ENCODE measurements at regions not wholly inside any gene's neighbourhood (a gene's known extent, or its start where the extent isn't known, plus 50 kb on each side); places are given as distances from the start of the nearest gene placed in this dataset.

DNA sequence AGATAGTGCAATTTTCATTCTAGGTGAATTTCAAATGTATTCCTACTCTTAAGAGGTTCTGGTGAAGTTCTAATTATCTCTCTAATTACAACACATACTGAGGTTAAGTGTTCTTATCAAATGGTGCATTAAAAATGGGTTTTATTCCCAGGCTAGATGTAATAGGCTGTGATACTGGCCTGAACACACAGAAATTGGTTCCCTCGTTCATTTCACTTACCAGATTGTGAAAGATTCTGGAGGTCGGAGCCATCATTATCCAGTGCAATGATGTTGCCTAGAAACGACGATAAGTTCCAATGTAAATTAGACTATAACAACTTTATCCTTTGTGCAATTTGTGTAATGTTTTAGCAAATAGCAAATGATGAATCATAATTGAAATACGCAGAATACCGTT lies 172.6 kb upstream of the SOX4 start:
- no peak overlapping the region for H2AFZ ChIP-seq (ENCODE audit: low read depth, low read length)
- TF ChIP-seq RAD21 (conservative IDR thresholded peaks at IDR 0.05) (no peak), SMC3 (conservative IDR thresholded peaks at IDR 0.05; ENCODE audit: poor library complexity) (no peak), TAF1 (IDR thresholded peaks at IDR 0.05; ENCODE audit: low read depth) (no peak), EP300 (conservative IDR thresholded peaks at IDR 0.05; ENCODE audit: poor library complexity, severe bottlenecking) (no peak), POLR2AphosphoS5 (IDR thresholded peaks at IDR 0.05) (no peak), EZH2 (IDR thresholded peaks at IDR 0.05; ENCODE audit: borderline replicate concordance, insufficient read depth, low read length, poor library complexity, severe bottlenecking) (no peak), MXI1 (conservative IDR thresholded peaks at IDR 0.05; ENCODE audit: poor library complexity, severe bottlenecking) (no peak)
- TF ChIP-seq, protein P1, sequence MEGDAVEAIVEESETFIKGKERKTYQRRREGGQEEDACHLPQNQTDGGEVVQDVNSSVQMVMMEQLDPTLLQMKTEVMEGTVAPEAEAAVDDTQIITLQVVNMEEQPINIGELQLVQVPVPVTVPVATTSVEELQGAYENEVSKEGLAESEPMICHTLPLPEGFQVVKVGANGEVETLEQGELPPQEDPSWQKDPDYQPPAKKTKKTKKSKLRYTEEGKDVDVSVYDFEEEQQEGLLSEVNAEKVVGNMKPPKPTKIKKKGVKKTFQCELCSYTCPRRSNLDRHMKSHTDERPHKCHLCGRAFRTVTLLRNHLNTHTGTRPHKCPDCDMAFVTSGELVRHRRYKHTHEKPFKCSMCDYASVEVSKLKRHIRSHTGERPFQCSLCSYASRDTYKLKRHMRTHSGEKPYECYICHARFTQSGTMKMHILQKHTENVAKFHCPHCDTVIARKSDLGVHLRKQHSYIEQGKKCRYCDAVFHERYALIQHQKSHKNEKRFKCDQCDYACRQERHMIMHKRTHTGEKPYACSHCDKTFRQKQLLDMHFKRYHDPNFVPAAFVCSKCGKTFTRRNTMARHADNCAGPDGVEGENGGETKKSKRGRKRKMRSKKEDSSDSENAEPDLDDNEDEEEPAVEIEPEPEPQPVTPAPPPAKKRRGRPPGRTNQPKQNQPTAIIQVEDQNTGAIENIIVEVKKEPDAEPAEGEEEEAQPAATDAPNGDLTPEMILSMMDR (IDR thresholded peaks at IDR 0.05; ENCODE audit: poor library complexity, severe bottlenecking) = no peak
- TF ChIP-seq, protein P2, sequence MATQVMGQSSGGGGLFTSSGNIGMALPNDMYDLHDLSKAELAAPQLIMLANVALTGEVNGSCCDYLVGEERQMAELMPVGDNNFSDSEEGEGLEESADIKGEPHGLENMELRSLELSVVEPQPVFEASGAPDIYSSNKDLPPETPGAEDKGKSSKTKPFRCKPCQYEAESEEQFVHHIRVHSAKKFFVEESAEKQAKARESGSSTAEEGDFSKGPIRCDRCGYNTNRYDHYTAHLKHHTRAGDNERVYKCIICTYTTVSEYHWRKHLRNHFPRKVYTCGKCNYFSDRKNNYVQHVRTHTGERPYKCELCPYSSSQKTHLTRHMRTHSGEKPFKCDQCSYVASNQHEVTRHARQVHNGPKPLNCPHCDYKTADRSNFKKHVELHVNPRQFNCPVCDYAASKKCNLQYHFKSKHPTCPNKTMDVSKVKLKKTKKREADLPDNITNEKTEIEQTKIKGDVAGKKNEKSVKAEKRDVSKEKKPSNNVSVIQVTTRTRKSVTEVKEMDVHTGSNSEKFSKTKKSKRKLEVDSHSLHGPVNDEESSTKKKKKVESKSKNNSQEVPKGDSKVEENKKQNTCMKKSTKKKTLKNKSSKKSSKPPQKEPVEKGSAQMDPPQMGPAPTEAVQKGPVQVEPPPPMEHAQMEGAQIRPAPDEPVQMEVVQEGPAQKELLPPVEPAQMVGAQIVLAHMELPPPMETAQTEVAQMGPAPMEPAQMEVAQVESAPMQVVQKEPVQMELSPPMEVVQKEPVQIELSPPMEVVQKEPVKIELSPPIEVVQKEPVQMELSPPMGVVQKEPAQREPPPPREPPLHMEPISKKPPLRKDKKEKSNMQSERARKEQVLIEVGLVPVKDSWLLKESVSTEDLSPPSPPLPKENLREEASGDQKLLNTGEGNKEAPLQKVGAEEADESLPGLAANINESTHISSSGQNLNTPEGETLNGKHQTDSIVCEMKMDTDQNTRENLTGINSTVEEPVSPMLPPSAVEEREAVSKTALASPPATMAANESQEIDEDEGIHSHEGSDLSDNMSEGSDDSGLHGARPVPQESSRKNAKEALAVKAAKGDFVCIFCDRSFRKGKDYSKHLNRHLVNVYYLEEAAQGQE (IDR thresholded peaks at IDR 0.05; ENCODE audit: borderline replicate concordance) = no peak
- H3K79me2 ChIP-seq (replicated peaks; ENCODE audit: insufficient read depth, low read length) = no peaks in the 10 kb centered on the region
- H3F3A ChIP-seq (ENCODE audit: insufficient read depth, low read length, poor library complexity, severe bottlenecking) = no peaks in the 10 kb centered on the region
- no peaks in the 10 kb centered on the region for H3K27me3 ChIP-seq (ENCODE audit: insufficient read depth, low read depth, low read length)
- H3K9ac ChIP-seq (ENCODE audit: low read length) = no peak overlapping the region
- no peaks in the 10 kb centered on the region for H4K20me1 ChIP-seq (ENCODE audit: insufficient read depth)
- no peak overlapping the region for H3K4me2 ChIP-seq (ENCODE audit: low read length)
- no peak overlapping the region for H3K4me3 ChIP-seq (ENCODE audit: low read length)
- no peaks in the 10 kb centered on the region for H3K9me3 ChIP-seq (ENCODE audit: low read length)
- H3K9me2 ChIP-seq (ENCODE audit: insufficient read depth, low read length) = no peaks in the 10 kb centered on the region
- no peak overlapping the region for H3K27ac ChIP-seq (ENCODE audit: low read length)
- H3K36me3 ChIP-seq (ENCODE audit: insufficient read depth, low read length) = no peaks in the 10 kb centered on the region

DNA sequence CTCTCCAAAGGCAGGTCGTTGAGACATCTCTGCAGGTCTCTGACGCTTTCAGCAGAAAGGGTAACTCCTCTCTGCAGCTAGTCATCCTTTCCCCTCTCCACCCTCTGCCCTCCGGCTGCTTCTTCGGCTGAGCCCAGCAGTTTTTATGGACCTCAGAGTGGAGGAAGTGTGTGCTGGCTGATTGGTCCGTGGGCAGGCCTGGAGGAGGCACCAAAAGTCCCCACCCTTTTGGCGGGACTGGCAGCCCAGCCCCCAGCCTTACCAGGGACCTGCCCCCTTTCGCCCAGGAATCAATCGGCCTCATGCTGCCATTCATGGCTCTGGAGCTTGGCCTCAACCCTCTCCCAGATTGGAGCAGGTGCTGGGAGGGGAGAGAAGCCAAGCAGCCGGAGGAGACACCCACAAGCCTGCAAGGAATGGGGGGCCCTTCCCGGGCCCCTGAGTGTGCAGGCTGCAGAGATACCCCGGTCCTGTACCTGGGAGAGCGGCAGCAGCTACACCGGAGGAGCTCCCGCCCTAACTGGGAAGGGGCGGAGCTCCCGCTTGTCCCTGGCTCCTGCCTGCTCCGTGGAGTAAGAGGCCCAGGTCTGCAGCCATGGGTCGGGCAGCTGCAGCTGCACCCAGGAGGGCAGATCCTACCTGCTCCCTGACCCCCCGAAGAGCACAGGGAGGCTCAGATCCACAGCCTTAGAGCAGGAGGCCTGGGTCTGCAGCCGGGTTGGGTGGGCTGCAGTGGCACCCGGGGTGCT lies 170.3 kb upstream of the SOX4 start:
- H3K79me2 ChIP-seq (replicated peaks; ENCODE audit: insufficient read depth, low read length) = no peaks in the 10 kb centered on the region
- no peaks in the 10 kb centered on the region for H3K9me2 ChIP-seq (ENCODE audit: insufficient read depth, low read length)
- TF ChIP-seq, protein P1 (IDR thresholded peaks at IDR 0.05; ENCODE audit: poor library complexity, severe bottlenecking) = no peak
- TF ChIP-seq EP300 (conservative IDR thresholded peaks at IDR 0.05; ENCODE audit: poor library complexity, severe bottlenecking) = no peak
- TF ChIP-seq, protein P2 (IDR thresholded peaks at IDR 0.05; ENCODE audit: borderline replicate concordance) = no peak
- TF ChIP-seq TAF1 (IDR thresholded peaks at IDR 0.05; ENCODE audit: low read depth) = no peak
- no peak for TF ChIP-seq EZH2 (IDR thresholded peaks at IDR 0.05; ENCODE audit: borderline replicate concordance, insufficient read depth, low read length, poor library complexity, severe bottlenecking)
- TF ChIP-seq RAD21 (conservative IDR thresholded peaks at IDR 0.05) = no peak
- no peak for TF ChIP-seq MXI1 (conservative IDR thresholded peaks at IDR 0.05; ENCODE audit: poor library complexity, severe bottlenecking)
- TF ChIP-seq POLR2AphosphoS5 (IDR thresholded peaks at IDR 0.05) = no peak
- TF ChIP-seq SMC3 (conservative IDR thresholded peaks at IDR 0.05; ENCODE audit: poor library complexity) = no peak
- no peak overlapping the region for H3K4me3 ChIP-seq (ENCODE audit: low read length)
- no peaks in the 10 kb centered on the region for H3K36me3 ChIP-seq (ENCODE audit: insufficient read depth, low read length)
- H3K9me3 ChIP-seq (ENCODE audit: low read length) = no peaks in the 10 kb centered on the region
- H3K9ac ChIP-seq (ENCODE audit: low read length) = no peak overlapping the region
- H3K27ac ChIP-seq (ENCODE audit: low read length) = no peak overlapping the region
- no peaks in the 10 kb centered on the region for H3F3A ChIP-seq (ENCODE audit: insufficient read depth, low read length, poor library complexity, severe bottlenecking)
- H3K27me3 ChIP-seq (ENCODE audit: insufficient read depth, low read depth, low read length) = no peaks in the 10 kb centered on the region
- no peak overlapping the region for H3K4me2 ChIP-seq (ENCODE audit: low read length)
- H2AFZ ChIP-seq (ENCODE audit: low read depth, low read length) = no peak overlapping the region
- H4K20me1 ChIP-seq (ENCODE audit: insufficient read depth) = no peaks in the 10 kb centered on the region
